Fibroblast of skin of back (primary cell): ENCODE measurements at regions not wholly inside any gene's neighbourhood (a gene's known extent, or its start where the extent isn't known, plus 50 kb on each side); places are given as distances from the start of the nearest gene placed in this dataset.

ENCODE experiments used
- DNase-seq: peaks from one replicate; pipeline ENCODE4 v3.0.0-alpha.2; 2013

DNA sequence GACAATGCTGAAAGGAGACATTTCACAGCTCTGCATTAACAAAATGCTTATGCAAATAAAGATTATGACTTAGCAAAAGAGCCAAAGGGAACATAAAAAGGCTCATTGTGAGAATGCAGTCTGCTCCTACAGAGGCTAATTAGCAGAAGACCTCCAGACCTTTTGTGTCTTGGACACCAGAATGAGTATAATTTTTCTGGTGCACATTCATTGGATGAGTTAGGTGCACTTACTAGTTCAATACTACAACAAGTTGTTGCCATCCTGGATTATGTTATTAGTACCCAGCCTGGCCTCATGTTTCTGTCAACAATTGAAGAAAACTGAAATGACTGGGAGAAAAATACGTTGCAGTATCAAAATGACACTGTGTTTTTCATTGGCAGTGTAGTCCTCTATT, 613.2 kb upstream of the CHORDC1 start:
- DNase-seq: no peak

GRCh38 chr11:90823446-90823845, 600.6 kb upstream of the CHORDC1 start:
- no peak for DNase-seq

- no peak for DNase-seq
These were observed 600.1 kb upstream of the CHORDC1 start for GRCh38 chr11:90822996-90823395.

DNA sequence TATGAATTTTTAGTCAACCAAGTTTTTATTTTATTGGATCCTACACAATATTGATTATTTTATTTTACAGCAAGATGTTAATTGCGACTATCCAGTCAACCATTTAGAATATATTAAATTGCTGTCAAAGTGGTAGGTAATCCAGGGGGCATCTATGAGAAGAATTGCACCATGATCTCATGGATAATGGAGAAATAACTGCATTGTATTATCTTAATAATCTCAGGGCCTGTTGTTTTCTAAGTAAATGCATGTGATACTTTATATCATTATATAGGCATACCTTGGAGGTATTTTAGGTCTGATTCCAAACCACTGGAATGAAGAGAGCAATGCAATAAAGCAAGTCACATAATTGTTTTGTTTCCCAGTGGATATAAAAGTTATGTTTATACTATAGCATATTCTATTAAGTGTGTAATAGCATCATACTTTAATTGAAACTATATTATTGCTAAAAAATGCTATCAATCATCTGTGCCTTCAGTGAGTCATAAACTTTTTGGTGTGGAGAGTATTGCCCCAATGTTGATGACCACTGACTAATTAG, 595.4 kb upstream of the CHORDC1 start:
- no peak for DNase-seq

DNA sequence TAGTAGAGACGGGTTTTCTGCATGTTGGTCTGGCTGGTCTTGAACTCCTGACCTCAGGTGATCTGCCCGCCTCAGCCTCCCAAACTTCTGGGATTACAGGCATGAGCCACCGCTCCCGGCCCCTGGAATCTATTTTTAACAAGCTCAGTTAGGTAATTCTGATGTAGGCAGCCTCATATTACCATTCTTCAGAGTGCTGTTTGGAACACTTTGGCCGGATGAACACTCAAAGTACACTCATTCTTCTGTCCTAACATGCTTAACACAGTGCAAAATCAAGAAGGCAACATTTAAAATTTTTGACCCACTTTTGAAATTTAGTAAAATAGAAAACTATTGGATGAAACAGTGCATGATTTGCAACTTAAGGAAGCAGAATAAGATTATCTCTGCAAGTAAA, 586.7 kb upstream of the CHORDC1 start:
- DNase-seq: no peak

DNA sequence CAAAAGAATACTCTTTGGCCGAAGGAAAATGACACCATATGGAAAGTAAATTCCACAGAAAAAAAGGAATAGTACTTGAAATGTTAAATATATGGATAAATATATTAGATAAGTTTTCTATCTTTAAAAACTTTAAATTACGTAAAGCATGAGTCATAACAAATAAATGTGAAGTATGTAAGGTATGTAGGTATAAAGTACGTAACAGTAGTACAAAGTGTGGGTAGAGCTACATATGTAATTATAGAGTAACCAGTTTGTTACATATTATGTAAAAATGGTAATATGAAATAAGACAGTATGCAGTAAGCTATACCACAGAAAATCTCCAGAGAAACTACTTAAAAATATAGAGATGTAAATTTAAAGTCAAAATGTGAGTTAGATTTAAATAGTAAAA, 582.3 kb upstream of the CHORDC1 start:
- DNase-seq: no peak

GRCh38 chr11:90803831-90804230, 581.0 kb upstream of the CHORDC1 start:
- no peak for DNase-seq

DNA sequence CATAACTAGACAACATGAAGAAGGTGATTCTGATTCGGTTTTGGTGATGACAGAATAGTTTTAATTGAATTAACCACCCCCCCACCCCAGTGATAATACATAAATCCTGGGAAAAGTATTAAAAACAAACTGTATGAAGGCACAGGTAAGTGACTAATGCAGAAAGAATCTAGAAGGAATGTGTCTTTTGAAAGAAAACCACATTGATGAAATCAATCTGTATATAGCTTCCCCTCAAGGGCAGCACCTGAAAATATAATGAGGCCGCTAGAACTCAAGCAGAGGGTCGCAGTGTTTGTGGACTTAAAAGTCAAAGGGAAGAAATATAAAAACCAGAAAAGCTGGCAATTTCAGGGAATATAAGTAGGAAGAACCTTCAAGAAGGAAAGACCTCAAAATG, 580.5 kb upstream of the CHORDC1 start:
- DNase-seq: no peak

DNA sequence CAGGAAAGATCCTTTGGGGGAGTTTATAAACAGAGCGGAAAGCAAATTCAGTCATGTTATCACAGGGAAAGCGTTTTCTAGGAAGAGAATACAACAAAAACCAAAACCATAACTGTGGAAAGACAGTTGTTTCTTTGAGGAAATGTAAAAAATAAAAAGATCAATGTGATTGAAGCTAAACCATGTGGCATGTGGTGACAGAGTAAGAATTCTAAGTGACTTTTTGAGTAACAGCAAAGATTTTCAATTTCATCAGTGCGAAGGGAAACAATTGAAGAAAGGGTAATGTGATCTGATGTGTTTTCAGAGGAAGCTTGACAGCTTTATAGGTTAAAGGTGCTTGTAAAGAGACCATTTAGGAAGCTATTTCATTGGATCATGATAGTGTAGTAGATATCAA, 575.9 kb upstream of the CHORDC1 start:
- no peak for DNase-seq

DNA sequence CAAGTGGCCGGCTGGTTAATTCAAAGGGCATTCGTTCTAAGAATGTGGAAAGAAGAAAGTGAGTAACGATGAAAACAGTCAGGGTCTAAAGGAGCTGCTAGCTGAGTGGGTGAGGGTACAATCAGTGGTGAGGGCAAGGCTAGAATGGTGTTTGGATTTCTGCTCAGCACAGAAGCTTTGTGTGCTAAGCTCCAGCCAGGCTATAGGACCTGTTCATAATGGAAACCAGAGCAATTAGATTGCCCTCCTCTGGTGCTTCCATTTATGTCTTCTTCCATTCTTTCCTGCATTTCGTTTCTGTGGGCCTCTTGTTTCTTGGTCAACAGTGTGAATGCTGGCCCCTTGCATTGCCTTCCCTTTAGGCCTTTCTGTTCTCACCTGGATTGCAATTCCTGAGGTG, 572.9 kb upstream of the CHORDC1 start:
- no peak for DNase-seq

GRCh38 chr11:90788961-90789360, 566.1 kb upstream of the CHORDC1 start:
- DNase-seq: no peak

DNA sequence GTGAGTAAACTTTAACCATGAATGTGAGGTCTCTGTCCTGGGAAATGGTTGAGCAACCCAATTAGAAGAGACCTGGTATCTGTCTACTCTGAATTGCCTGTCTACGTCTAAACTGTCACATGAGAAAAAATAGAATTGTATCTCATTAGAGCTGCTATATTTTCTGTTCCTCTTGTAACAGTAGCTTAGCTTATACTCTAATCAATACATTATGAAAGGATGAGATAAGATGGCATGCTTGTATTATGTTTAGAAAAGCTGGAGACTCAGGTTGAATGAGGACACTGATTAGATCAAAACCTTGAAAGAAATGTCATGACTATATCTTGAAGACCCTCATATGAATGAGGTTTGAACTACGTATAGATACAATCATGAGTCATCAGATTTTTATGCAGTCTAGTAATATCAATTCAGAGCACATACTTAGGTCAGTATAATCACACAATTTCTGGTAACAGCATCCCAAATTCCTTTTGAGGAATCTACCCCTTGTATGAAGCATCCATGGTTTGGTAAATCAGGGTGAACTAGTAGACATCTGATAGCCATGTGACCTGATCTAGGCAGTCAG, 561.5 kb upstream of the CHORDC1 start:
- DNase-seq: no peak

DNA sequence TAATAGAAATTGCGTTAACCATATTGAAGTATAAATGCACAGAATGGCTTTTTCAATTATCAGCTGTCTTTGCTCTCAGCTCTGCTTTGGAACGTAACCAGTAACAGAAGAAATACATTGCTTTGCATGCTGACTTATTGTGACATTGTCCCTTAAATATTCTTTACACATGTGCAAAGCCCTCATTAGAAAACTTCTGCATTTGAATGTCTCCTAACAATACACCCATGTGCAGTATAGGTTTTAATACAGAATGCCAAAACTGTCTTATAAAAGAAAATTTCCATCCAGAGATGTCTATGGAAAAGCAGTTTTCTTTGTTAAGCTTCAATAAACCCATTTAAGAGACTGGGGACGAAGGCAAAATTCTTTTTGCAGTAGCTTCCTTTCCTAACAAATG, 560.3 kb upstream of the CHORDC1 start:
- no peak for DNase-seq

DNA sequence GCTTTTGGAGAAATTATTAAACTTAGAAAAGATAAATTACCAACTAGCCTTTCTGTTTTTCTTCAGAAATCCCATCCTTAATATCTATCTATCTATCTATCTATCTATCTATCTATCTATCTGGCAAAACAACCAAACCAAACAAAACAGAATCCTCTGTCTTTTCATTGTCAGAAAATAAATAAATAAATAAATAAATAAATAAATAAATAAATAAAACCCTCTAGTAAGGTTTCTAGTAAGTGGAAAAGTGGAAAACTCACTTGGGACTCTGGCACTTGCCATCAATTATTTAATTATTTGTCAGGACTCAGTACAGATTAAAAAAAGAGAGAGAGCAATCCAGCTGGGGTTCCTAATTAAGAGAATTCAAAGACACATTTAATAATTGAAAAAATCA, 556.2 kb upstream of the CHORDC1 start:
- no peak for DNase-seq

DNA sequence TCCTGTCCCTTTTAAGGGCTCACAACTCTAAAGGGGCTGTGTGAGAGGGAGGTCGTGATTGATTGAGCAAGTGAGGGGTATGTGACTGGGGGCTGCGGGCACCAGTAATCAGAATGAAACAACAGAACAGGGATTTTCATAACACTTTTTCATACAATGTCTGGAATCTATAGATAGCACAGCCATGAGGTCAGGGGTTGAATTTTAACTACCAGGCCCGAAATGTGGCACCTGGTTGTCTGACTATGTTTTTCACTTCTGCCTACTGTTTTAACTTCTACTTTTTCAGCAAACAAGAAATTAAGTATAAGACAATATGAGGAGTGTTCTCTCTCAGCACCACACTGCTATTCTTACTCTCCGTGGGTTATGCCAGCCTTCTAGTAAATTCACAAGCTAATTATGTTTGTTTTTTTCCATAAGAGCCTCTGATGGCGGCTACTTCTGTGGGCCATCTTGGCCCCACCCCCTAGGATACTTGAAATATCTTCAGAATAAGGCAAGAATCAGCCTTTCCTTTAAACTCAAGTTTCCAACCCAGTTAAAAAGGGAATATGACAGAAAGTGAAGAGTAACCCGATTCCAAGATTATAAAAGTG, 552.8 kb upstream of the CHORDC1 start:
- no peak for DNase-seq

GRCh38 chr11:90774727-90775566, 552.1 kb upstream of the CHORDC1 start:
- DNase-seq: no peak

DNA sequence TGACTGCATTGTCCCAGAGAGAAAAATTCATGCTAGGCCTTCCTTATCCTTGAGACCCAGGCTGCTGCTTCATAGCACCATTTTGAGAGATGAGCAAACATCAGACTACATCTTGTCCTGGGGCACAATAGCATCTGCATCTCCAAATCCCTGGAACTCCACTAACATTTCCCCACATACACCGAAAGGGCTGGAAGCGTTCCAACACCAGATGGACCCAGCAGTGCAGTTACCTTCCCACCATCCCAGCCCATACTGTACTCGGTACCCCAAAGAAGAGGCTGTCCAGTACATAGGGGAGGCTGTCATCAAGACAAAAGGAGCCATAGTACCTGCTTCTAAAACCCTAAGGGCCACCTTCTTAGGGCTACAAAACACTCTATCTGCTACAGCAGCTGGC, 547.2 kb upstream of the CHORDC1 start:
- DNase-seq: no peak

DNA sequence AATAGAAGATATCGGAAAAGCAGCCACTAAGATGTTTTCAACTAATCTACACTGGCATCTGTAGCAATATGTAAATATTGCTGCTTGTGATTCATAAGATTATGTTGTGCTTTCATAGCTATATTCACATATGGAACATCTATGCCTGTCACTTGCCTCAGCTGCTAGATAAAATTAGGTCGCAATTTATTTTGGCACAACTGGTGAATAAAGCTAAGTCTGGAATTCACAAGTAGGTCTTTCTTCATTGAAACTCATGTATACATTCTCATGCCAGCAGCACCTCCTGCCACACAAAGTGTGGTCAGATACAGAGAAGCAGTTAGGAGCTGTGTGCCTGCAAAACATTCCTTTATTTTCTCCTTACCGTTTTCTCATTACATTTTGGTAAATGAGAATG, 543.3 kb upstream of the CHORDC1 start:
- no peak for DNase-seq

DNA sequence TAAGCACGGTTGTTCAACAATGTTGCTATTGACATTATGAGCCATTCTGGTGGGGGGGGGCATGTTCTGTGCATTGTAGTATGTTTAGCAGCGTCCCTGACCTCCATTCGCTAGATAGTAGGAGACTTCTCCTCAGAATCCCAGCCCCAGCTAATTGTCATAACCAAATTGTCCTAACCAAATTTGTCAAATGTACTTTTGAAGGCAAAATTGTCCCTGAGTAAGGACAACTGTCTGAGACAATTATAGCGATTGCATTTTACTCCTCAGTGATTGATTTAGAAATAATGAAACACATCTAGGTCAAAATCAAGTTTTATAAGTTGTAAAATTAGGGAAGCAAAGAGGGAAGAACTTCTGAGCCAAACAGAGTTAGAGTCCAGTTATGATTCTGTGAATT, 541.8 kb upstream of the CHORDC1 start:
- DNase-seq: no peak

DNA sequence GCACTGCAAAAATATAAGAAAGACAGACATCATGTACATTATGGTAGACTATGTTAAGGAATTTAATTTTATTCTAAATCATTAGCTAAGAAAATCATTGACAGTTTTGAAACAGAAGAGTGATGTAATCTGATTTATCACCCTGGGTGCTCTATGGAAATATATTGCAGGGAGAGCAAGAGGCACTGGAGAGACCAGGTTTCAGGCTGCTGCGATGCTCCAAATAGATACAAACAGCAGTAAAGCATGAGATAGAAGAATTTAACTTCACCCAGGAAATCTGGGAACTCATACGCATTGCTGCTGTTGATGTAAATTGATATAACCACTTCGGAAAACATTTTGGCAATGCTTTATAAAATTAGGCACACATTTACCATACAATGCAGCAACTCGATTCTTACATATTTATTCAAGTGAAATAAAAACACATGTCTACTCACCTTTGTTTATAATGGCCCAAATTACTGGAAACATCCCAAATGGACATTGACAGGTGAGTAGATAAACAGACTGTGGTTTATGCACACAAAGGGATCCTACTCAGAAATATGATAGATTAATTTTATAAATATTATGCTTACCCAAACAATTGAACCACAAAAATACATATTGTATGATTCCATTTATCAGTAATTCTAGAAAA, 535.1 kb upstream of the CHORDC1 start:
- no peak for DNase-seq

DNA sequence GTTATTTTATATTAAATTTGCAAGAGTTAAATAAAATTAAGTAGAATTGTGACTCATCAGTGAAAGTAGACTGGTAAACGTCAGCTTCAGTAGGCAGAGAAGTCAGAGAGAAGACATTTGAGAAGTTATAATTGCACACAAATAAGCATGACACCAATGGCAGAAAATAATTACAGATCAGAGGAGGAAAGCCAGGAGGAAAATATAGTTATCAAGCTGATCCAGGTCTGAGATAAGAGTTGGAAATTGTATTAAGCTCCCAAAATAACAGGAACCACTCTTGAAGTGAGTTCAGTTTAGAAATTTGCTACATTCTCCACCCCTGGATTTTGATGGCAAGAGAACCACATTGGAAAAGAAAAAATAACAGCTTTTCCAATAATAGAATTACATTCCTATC, 533.8 kb upstream of the CHORDC1 start:
- no peak for DNase-seq

- DNase-seq: no peak
These were observed 530.7 kb upstream of the CHORDC1 start for GRCh38 chr11:90753546-90753945.

- peak; percentile 90 for DNase-seq
These were observed 524.2 kb upstream of the CHORDC1 start for GRCh38 chr11:90747057-90747456.
